Esophagus (tissue), 2 donors: ENCODE measurements at regions not wholly inside any gene's neighbourhood (a gene's known extent, or its start where the extent isn't known, plus 50 kb on each side); places are given as distances from the start of the nearest gene placed in this dataset.
A peak's percentile ranks its signal among the peaks of the same experiment; 100 is the strongest.

Experiments
- H3K27ac ChIP-seq, 2 donors: one replicate each; pipeline ENCODE4 v1.5.1; 2013; ENCODE audit warnings: low read depth in 2 of 2, mild to moderate bottlenecking in 2 of 2, inconsistent platforms in 1 of 2, low read length in 1 of 2, moderate library complexity in 1 of 2
- H3K27me3 ChIP-seq, 2 donors: one replicate each; pipeline ENCODE4 v1.6.1; 2013; ENCODE audit warnings: low read length in 2 of 2, control low read depth in 1 of 2, mild to moderate bottlenecking in 1 of 2; ENCODE audit not compliant: insufficient read depth in 2 of 2, control insufficient read depth in 1 of 2
- H3K36me3 ChIP-seq, 2 donors: one replicate each; pipeline ENCODE4 v1.6.1; 2013; ENCODE audit warnings: low read length in 1 of 2; ENCODE audit not compliant: control insufficient read depth in 2 of 2, insufficient read depth in 2 of 2
- H3K4me1 ChIP-seq, 2 donors: one replicate each; pipeline ENCODE4 v1.6.1; 2013; ENCODE audit warnings: low read length in 1 of 2; ENCODE audit not compliant: control insufficient read depth in 2 of 2, insufficient read depth in 2 of 2
- H3K4me3 ChIP-seq, 2 donors: one replicate each; pipeline ENCODE4 v1.5.1; 2013; ENCODE audit warnings: low read length in 2 of 2, mild to moderate bottlenecking in 2 of 2, low read depth in 1 of 2, moderate library complexity in 1 of 2
- H3K9me3 ChIP-seq, 2 donors: one replicate each; pipeline ENCODE4 v1.6.1; 2013; ENCODE audit warnings: mild to moderate bottlenecking in 2 of 2, low read depth in 1 of 2, low read length in 1 of 2, moderate library complexity in 1 of 2; ENCODE audit not compliant: control insufficient read depth in 2 of 2, insufficient read depth in 1 of 2
- WGBS, 2 donors: extraction: QIAGEN DNeasy Blood & Tissue Kit; methylation state at CpG; one replicate each; pipeline ENCODE4 v1.1.7; 2013; 5-methylcytosine and 5-hydroxymethylcytosine counted together
- donor health status: healthy with polysubstance abuse.
- donor health status: Bipolar disorder and iron deficiency.

DNA sequence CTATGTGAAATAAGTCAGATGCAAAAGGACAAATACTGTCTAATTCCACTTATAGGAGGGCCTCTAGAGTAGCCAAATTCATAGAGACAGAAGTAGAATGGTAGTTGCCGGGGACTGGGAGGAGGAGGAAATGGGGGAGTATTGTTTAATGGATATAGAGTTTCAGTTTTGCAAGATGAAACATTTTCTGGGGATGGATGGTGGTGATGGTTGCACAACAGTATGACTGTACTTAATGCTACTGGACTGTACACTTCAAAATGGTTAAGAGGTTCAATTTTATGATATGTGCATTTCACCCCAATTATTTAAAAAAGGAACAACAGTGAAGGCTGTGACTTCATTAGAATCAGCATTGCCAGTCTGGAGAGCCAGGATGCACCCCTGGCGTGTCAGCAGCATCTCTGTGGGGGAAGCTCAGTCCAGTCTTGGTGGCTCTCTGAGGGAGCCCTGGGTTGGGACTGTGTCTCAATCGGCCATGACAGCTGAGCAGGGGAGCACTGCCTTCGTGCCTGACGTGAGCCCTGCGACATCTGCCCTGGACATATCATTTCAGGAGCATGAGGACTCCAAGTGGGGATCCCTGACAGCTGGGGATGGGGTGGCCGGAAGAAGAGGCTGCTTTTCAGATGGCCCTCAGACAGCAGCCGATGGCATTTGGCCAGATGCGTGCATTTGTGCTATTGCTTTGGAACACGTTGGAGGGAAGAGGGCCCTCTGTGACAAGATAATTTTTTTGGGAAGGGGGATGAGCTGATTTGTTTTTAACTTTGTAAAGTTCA, 130.8 kb upstream of the STC2 start:
- H3K4me1 ChIP-seq, result no peaks in the 10 kb centered on the region
- WGBS, 2 donors, result 69 to 73% methylated on average over 10 of the region's 10 CpGs
- H3K27ac ChIP-seq, result no peak overlapping the region
- no peaks in the 10 kb centered on the region for H3K36me3 ChIP-seq
- no peaks in the 10 kb centered on the region for H3K9me3 ChIP-seq
- no peaks in the 10 kb centered on the region for H3K27me3 ChIP-seq
- no peak overlapping the region for H3K4me3 ChIP-seq

DNA sequence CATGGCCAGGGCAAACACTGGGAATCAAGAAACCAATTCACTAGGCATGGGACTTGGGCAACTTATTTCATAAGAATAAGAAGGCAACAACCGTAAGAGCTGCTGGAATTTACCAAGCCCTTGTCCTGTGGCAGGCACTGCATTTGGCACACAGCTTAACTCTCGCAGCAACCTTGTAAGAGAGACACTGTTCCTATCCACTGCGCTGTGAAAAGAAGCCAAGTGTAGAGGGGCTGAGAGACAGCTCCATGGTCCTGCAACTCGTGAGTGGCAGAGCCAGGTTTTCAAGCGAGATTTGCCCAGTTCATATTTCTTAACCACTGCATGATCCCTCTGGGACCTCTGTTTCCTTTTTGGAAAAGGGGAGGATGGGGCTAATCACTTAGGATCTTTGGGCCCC, 129.3 kb upstream of the STC2 start:
- WGBS, 2 donors, result 71 to 73% methylated on average over 5 of the region's 5 CpGs
- Histone ChIP-seq H3K27me3 (no peaks in the 10 kb centered on the region), H3K4me1 (no peaks in the 10 kb centered on the region), H3K4me3 (no peak overlapping the region), H3K9me3 (no peaks in the 10 kb centered on the region), H3K36me3 (no peaks in the 10 kb centered on the region), H3K27ac (no peak overlapping the region)

GRCh38 chr5:173456751-173457171, 128.5 kb upstream of the STC2 start:
- no peak overlapping the region for H3K4me3 ChIP-seq
- H3K4me1 ChIP-seq, result no peaks in the 10 kb centered on the region
- H3K36me3 ChIP-seq, result no peaks in the 10 kb centered on the region
- no peak overlapping the region for H3K27ac ChIP-seq
- WGBS, 2 donors, result 65 to 77% methylated on average over 5 of the region's 5 CpGs
- H3K27me3 ChIP-seq, result no peaks in the 10 kb centered on the region
- H3K9me3 ChIP-seq, result no peaks in the 10 kb centered on the region

GRCh38 chr5:173456181-173456580, 128.0 kb upstream of the STC2 start:
- Histone ChIP-seq H3K9me3 (no peaks in the 10 kb centered on the region), H3K27me3 (no peaks in the 10 kb centered on the region), H3K36me3 (no peaks in the 10 kb centered on the region), H3K4me3 (no peak overlapping the region), H3K4me1 (no peaks in the 10 kb centered on the region), H3K27ac (no peak overlapping the region)
- 86 to 89% methylated on average over 4 of the region's 4 CpGs for WGBS, 2 donors

DNA sequence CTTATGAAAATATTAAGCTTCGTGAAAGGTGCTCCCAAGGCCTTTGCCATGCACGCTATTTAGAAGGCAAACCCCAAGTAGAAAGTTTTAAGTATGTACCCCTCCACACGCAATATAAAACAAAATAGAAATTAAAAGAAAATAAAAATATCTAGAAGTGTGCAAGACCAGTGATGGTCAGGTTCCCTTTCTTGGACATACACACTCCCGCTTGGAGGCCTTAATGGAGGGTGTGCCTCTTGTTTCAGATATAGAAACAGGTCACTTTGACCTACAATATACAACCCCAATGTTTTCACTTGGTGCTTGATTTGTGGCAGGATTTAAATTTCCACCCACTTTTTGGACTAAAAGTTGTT, 127.4 kb upstream of the STC2 start:
- Histone ChIP-seq H3K4me1 (no peaks in the 10 kb centered on the region), H3K27me3 (no peaks in the 10 kb centered on the region), H3K9me3 (no peaks in the 10 kb centered on the region), H3K4me3 (no peak overlapping the region), H3K36me3 (no peaks in the 10 kb centered on the region), H3K27ac (no peak overlapping the region)
- 76 to 85% methylated on average over 4 of the region's 4 CpGs for WGBS, 2 donors

GRCh38 chr5:173454736-173455598, 126.8 kb upstream of the STC2 start:
- no peak overlapping the region for H3K4me3 ChIP-seq
- H3K36me3 ChIP-seq, result no peaks in the 10 kb centered on the region
- H3K4me1 ChIP-seq, result no peaks in the 10 kb centered on the region
- WGBS, 2 donors, result 40 to 58% methylated on average over 10 of the region's 10 CpGs
- H3K9me3 ChIP-seq, result no peaks in the 10 kb centered on the region
- H3K27ac ChIP-seq, result peak overlapping the region in 1 of 2 donors; percentile 33
- no peaks in the 10 kb centered on the region for H3K27me3 ChIP-seq

DNA sequence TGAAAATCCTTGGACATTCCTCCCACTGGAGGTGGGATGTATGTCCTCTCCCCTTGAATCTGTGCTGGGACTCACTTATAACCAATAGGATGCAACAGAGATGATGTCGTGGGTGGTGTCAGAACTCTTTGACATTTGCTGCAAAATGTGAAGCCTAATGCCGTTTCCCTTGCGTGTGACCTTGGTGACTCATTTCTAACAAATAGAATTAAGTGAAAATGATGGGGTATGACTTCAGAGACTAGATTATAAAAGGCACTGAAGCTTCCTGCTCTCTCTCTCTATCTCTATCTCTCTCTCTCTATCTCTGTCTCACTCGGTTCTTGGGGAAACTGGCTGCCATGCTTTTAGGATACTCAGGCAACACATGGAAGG, 126.1 kb upstream of the STC2 start:
- Histone ChIP-seq H3K27me3 (no peaks in the 10 kb centered on the region), H3K9me3 (no peaks in the 10 kb centered on the region), H3K4me3 (no peak overlapping the region), H3K36me3 (no peaks in the 10 kb centered on the region), H3K4me1 (no peaks in the 10 kb centered on the region), H3K27ac (no peak overlapping the region)
- 66 to 69% methylated on average over 4 of the region's 4 CpGs for WGBS, 2 donors

GRCh38 chr5:173453167-173453566, 125.0 kb upstream of the STC2 start:
- H3K4me3 ChIP-seq, result no peak overlapping the region
- no peak overlapping the region for H3K27ac ChIP-seq
- no peaks in the 10 kb centered on the region for H3K9me3 ChIP-seq
- H3K4me1 ChIP-seq, result no peaks in the 10 kb centered on the region
- 43 to 57% methylated on average over 4 of the region's 4 CpGs for WGBS, 2 donors
- H3K36me3 ChIP-seq, result no peaks in the 10 kb centered on the region
- H3K27me3 ChIP-seq, result no peaks in the 10 kb centered on the region

DNA sequence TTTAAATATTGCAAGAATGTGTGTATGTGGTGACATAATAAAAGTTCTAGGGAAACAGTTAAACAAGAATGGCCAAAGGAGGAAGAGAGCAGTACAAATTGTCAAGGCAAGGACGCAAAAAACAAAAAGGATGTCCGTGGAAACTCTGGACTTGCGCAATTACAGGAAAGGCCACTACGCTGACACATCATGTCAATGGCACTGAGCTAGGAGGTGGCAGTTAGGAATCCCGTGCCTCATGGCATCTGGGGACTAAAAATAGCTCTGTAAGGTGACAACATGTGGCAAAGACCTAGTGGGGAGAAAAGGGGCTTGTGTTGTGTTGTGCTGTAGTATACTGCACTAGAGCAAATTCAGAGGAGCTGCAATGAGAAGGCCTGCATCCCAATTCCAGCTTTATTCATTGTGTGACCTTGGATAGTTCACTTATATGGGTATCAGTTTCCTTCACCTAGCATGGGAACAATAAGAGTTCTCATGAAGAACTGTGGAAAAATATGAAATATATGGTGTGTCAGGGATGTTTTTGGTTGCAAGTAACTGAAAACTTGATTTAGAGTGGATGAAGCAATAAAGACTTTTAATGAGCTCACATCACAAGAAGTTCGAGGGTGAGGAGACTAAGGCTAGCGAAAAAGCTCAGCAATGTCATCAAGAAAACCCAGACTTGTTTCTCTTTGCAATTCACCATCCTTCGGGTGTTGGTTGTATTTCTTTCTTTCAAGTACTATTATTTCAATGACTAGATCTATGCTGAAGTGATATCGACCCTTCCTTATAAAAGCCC, 124.1 kb upstream of the STC2 start:
- Histone ChIP-seq H3K4me3 (no peak overlapping the region), H3K36me3 (no peaks in the 10 kb centered on the region), H3K27me3 (no peaks in the 10 kb centered on the region), H3K4me1 (no peaks in the 10 kb centered on the region), H3K9me3 (no peaks in the 10 kb centered on the region), H3K27ac (no peak overlapping the region)
- WGBS, 2 donors, result 76 to 77% methylated on average over 9 of the region's 9 CpGs
